SK-N-SH treated with all-trans-retinoic acid at 6 μM for 48 hours (cell line): ENCODE measurements at regions not wholly inside any gene's neighbourhood (a gene's known extent, or its start where the extent isn't known, plus 50 kb on each side); places are given as distances from the start of the nearest gene placed in this dataset.

ENCODE experiments used
- ARNTL ChIP-seq: fragments of 450-650 bp; formaldehyde crosslinking; IDR thresholded peaks from 2 replicates; pipeline ENCODE4 v1.5.0; 2020; ENCODE audit warnings: low read depth, mild to moderate bottlenecking, moderate library complexity, borderline replicate concordance
- CSDC2 ChIP-seq: fragments of 250-450 bp; sonication (Bioruptor Pico); IDR thresholded peaks from 2 replicates; pipeline ENCODE4 v1.5.0; 2020; ENCODE audit warnings: mild to moderate bottlenecking, moderate library complexity
- GLIS3 ChIP-seq: fragments of 250-450 bp; sonication (Bioruptor Pico); IDR thresholded peaks from 2 replicates; pipeline ENCODE4 v1.5.0; 2020; ENCODE audit warnings: mild to moderate bottlenecking, moderate library complexity
- ISL1 ChIP-seq: fragments of 250-450 bp; sonication (Bioruptor Pico); IDR thresholded peaks from 2 replicates; pipeline ENCODE4 v2.1.2; 2022; ENCODE audit warnings: mild to moderate bottlenecking, moderate library complexity
- RARB ChIP-seq: fragments of 250-450 bp; sonication (Bioruptor Pico); IDR thresholded peaks from 2 replicates; pipeline ENCODE4 v1.8.0; 2021; ENCODE audit warnings: mild to moderate bottlenecking, moderate library complexity
- SNAI2 ChIP-seq: fragments of 250-450 bp; sonication (Bioruptor Pico); IDR thresholded peaks from 2 replicates; pipeline ENCODE4 v1.5.0; 2020; ENCODE audit warnings: mild to moderate bottlenecking, moderate library complexity
- TCF4 ChIP-seq: fragments of 250-450 bp; sonication (Bioruptor Pico); IDR thresholded peaks from 2 replicates; pipeline ENCODE4 v1.8.0; 2021; ENCODE audit warnings: mild to moderate bottlenecking, moderate library complexity, borderline replicate concordance
- ZFP3 ChIP-seq: fragments of 250-450 bp; sonication (Bioruptor Pico); IDR thresholded peaks from 2 replicates; pipeline ENCODE4 v1.5.0; 2020; ENCODE audit warnings: mild to moderate bottlenecking, moderate library complexity
- ZNF565 ChIP-seq: fragments of 450-650 bp; formaldehyde crosslinking; conservative IDR thresholded peaks from 2 replicates; pipeline ENCODE4 v1.5.0; 2020; ENCODE audit warnings: low read depth, mild to moderate bottlenecking, moderate library complexity
- ZNF8 ChIP-seq: fragments of 450-650 bp; formaldehyde crosslinking; IDR thresholded peaks from 2 replicates; pipeline ENCODE4 v1.5.0; 2020; ENCODE audit warnings: mild to moderate bottlenecking, moderate library complexity
- TF ChIP-seq, protein P1 (sequence below): fragments of 250-450 bp; sonication (Bioruptor Pico); IDR thresholded peaks from 2 replicates; pipeline ENCODE4 v1.5.1; 2021; ENCODE audit warnings: mild to moderate bottlenecking, moderate library complexity
- TF ChIP-seq, protein P2 (sequence below): fragments of 250-450 bp; sonication (Bioruptor Pico); IDR thresholded peaks from 2 replicates; pipeline ENCODE4 v1.5.1; 2020; ENCODE audit warnings: low read depth, mild to moderate bottlenecking, moderate library complexity
- TF ChIP-seq, protein P3 (sequence below): fragments of 250-450 bp; sonication (Bioruptor Pico); IDR thresholded peaks from 2 replicates; pipeline ENCODE4 v1.8.0; 2020; ENCODE audit warnings: mild to moderate bottlenecking, moderate library complexity, borderline replicate concordance
- TF ChIP-seq, protein P4 (sequence below): fragments of 250-450 bp; sonication (Bioruptor Pico); IDR thresholded peaks from 2 replicates; pipeline ENCODE4 v1.8.0; 2021; ENCODE audit warnings: low read depth, mild to moderate bottlenecking, moderate library complexity, borderline replicate concordance

DNA sequence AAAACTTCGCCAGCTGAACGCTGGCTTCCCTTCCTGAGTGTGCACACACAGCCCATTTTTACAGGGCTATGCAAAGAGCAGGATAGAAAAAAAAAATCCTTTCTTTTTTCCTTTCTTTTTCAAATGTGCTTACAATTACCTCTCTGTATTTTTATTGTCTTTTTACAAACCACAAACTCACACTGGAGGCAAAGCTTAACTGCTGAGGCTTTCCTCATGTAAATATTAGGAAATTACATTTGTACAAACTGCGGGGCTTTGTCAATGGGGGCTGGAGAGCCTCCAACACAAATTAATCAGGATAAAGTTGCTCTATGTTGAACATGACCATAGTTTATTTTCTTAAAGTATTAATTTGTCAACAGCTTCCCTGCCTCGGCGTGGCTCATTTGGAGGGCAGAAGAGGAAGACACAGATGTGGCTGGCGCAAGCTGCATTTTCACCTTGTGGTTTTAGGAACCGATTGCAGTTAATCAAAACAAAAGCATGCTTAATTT is 411.7 kb upstream of the MKI67 start:
- TF ChIP-seq, protein P1, sequence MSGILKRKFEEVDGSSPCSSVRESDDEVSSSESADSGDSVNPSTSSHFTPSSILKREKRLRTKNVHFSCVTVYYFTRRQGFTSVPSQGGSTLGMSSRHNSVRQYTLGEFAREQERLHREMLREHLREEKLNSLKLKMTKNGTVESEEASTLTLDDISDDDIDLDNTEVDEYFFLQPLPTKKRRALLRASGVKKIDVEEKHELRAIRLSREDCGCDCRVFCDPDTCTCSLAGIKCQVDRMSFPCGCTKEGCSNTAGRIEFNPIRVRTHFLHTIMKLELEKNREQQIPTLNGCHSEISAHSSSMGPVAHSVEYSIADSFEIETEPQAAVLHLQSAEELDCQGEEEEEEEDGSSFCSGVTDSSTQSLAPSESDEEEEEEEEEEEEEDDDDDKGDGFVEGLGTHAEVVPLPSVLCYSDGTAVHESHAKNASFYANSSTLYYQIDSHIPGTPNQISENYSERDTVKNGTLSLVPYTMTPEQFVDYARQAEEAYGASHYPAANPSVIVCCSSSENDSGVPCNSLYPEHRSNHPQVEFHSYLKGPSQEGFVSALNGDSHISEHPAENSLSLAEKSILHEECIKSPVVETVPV (CRISPR knock-in tag) = no peak
- TF ChIP-seq ARNTL (CRISPR knock-in tag) (no peak), ZNF8 (no peak), ISL1 (CRISPR knock-in tag) (no peak), SNAI2 (CRISPR knock-in tag) (no peak), CSDC2 (no peak), GLIS3 (no peak), ZNF565 (no peak), TCF4 (CRISPR knock-in tag) (no peak), RARB (CRISPR knock-in tag) (no peak), ZFP3 (no peak)
- TF ChIP-seq, protein P2, sequence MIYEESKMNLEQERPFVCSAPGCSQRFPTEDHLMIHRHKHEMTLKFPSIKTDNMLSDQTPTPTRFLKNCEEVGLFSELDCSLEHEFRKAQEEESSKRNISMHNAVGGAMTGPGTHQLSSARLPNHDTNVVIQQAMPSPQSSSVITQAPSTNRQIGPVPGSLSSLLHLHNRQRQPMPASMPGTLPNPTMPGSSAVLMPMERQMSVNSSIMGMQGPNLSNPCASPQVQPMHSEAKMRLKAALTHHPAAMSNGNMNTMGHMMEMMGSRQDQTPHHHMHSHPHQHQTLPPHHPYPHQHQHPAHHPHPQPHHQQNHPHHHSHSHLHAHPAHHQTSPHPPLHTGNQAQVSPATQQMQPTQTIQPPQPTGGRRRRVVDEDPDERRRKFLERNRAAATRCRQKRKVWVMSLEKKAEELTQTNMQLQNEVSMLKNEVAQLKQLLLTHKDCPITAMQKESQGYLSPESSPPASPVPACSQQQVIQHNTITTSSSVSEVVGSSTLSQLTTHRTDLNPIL = no peak
- TF ChIP-seq, protein P3, sequence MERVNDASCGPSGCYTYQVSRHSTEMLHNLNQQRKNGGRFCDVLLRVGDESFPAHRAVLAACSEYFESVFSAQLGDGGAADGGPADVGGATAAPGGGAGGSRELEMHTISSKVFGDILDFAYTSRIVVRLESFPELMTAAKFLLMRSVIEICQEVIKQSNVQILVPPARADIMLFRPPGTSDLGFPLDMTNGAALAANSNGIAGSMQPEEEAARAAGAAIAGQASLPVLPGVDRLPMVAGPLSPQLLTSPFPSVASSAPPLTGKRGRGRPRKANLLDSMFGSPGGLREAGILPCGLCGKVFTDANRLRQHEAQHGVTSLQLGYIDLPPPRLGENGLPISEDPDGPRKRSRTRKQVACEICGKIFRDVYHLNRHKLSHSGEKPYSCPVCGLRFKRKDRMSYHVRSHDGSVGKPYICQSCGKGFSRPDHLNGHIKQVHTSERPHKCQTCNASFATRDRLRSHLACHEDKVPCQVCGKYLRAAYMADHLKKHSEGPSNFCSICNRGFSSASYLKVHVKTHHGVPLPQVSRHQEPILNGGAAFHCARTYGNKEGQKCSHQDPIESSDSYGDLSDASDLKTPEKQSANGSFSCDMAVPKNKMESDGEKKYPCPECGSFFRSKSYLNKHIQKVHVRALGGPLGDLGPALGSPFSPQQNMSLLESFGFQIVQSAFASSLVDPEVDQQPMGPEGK (CRISPR knock-in tag) = no peak
- TF ChIP-seq, protein P4, sequence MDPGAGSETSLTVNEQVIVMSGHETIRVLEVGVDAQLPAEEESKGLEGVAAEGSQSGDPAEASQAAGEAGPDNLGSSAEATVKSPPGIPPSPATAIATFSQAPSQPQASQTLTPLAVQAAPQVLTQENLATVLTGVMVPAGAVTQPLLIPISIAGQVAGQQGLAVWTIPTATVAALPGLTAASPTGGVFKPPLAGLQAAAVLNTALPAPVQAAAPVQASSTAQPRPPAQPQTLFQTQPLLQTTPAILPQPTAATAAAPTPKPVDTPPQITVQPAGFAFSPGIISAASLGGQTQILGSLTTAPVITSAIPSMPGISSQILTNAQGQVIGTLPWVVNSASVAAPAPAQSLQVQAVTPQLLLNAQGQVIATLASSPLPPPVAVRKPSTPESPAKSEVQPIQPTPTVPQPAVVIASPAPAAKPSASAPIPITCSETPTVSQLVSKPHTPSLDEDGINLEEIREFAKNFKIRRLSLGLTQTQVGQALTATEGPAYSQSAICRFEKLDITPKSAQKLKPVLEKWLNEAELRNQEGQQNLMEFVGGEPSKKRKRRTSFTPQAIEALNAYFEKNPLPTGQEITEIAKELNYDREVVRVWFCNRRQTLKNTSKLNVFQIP = no peak
